H1 (cell line): ENCODE measurements at regions not wholly inside any gene's neighbourhood (a gene's known extent, or its start where the extent isn't known, plus 50 kb on each side); places are given as distances from the start of the nearest gene placed in this dataset.

Source experiments
- CTCF ChIP-seq, 3 experiments: IDR thresholded peaks; 1 replicate in 2 of 3; 2 replicates in 1 of 3; pipeline versions ENCODE4 v1.5.1 to v1.6.1; 2011; ENCODE audit warnings: low read length in 3 of 3, mild to moderate bottlenecking in 3 of 3, inconsistent platforms in 2 of 3, low read depth in 1 of 3, moderate library complexity in 1 of 3; ENCODE audit not compliant: insufficient read depth in 1 of 3; ENCODE audit errors: control extremely low read depth in 1 of 3
- EGR1 ChIP-seq: IDR thresholded peaks from 2 replicates; pipeline ENCODE4 v1.6.1; 2011; ENCODE audit warnings: low read depth, low read length, borderline replicate concordance
- POLR2AphosphoS5 ChIP-seq: IDR thresholded peaks from 2 replicates; pipeline ENCODE4 v1.6.1; 2011; ENCODE audit warnings: low read depth, low read length
- SUZ12 ChIP-seq: fragments of 200-600 bp; sonication (generic); IDR thresholded peaks from 2 replicates; pipeline ENCODE4 v1.6.1; 2012; ENCODE audit warnings: mild to moderate bottlenecking, inconsistent platforms, low read length, moderate library complexity, mixed read lengths
- TBP ChIP-seq: IDR thresholded peaks from 2 replicates; pipeline ENCODE4 v1.6.1; 2011; ENCODE audit warnings: low read depth, low read length, improper control_type of control experiment
- YY1 ChIP-seq: IDR thresholded peaks from 2 replicates; pipeline ENCODE4 v1.6.1; 2011; ENCODE audit warnings: low read depth, mild to moderate bottlenecking, low read length
- TF ChIP-seq, protein P1 (sequence below): fragments of 300-600 bp; sonication (generic); IDR thresholded peaks from 2 replicates; pipeline ENCODE4 v1.7.1; 2012; ENCODE audit warnings: low read length, moderate library complexity, mild to moderate bottlenecking, inconsistent platforms; ENCODE audit not compliant: insufficient replicate concordance

- TF ChIP-seq, protein P1, sequence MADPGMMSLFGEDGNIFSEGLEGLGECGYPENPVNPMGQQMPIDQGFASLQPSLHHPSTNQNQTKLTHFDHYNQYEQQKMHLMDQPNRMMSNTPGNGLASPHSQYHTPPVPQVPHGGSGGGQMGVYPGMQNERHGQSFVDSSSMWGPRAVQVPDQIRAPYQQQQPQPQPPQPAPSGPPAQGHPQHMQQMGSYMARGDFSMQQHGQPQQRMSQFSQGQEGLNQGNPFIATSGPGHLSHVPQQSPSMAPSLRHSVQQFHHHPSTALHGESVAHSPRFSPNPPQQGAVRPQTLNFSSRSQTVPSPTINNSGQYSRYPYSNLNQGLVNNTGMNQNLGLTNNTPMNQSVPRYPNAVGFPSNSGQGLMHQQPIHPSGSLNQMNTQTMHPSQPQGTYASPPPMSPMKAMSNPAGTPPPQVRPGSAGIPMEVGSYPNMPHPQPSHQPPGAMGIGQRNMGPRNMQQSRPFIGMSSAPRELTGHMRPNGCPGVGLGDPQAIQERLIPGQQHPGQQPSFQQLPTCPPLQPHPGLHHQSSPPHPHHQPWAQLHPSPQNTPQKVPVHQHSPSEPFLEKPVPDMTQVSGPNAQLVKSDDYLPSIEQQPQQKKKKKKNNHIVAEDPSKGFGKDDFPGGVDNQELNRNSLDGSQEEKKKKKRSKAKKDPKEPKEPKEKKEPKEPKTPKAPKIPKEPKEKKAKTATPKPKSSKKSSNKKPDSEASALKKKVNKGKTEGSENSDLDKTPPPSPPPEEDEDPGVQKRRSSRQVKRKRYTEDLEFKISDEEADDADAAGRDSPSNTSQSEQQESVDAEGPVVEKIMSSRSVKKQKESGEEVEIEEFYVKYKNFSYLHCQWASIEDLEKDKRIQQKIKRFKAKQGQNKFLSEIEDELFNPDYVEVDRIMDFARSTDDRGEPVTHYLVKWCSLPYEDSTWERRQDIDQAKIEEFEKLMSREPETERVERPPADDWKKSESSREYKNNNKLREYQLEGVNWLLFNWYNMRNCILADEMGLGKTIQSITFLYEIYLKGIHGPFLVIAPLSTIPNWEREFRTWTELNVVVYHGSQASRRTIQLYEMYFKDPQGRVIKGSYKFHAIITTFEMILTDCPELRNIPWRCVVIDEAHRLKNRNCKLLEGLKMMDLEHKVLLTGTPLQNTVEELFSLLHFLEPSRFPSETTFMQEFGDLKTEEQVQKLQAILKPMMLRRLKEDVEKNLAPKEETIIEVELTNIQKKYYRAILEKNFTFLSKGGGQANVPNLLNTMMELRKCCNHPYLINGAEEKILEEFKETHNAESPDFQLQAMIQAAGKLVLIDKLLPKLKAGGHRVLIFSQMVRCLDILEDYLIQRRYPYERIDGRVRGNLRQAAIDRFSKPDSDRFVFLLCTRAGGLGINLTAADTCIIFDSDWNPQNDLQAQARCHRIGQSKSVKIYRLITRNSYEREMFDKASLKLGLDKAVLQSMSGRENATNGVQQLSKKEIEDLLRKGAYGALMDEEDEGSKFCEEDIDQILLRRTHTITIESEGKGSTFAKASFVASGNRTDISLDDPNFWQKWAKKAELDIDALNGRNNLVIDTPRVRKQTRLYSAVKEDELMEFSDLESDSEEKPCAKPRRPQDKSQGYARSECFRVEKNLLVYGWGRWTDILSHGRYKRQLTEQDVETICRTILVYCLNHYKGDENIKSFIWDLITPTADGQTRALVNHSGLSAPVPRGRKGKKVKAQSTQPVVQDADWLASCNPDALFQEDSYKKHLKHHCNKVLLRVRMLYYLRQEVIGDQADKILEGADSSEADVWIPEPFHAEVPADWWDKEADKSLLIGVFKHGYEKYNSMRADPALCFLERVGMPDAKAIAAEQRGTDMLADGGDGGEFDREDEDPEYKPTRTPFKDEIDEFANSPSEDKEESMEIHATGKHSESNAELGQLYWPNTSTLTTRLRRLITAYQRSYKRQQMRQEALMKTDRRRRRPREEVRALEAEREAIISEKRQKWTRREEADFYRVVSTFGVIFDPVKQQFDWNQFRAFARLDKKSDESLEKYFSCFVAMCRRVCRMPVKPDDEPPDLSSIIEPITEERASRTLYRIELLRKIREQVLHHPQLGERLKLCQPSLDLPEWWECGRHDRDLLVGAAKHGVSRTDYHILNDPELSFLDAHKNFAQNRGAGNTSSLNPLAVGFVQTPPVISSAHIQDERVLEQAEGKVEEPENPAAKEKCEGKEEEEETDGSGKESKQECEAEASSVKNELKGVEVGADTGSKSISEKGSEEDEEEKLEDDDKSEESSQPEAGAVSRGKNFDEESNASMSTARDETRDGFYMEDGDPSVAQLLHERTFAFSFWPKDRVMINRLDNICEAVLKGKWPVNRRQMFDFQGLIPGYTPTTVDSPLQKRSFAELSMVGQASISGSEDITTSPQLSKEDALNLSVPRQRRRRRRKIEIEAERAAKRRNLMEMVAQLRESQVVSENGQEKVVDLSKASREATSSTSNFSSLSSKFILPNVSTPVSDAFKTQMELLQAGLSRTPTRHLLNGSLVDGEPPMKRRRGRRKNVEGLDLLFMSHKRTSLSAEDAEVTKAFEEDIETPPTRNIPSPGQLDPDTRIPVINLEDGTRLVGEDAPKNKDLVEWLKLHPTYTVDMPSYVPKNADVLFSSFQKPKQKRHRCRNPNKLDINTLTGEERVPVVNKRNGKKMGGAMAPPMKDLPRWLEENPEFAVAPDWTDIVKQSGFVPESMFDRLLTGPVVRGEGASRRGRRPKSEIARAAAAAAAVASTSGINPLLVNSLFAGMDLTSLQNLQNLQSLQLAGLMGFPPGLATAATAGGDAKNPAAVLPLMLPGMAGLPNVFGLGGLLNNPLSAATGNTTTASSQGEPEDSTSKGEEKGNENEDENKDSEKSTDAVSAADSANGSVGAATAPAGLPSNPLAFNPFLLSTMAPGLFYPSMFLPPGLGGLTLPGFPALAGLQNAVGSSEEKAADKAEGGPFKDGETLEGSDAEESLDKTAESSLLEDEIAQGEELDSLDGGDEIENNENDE: no peak
- TF ChIP-seq TBP (no peak), POLR2AphosphoS5 (no peak), YY1 (no peak), CTCF (IDR thresholded peaks at IDR 0.05; ENCODE audit: control extremely low read depth in 1 of 3, insufficient read depth in 1 of 3, low read depth in 1 of 3, low read length in 3 of 3) (no peak), EGR1 (no peak), SUZ12 (no peak)
- TF ChIP-seq, all 59 proteins: peak for 0
These were observed 805.2 kb downstream of the BCL11B start (continued) for GRCh38 chr14:98466807-98467206.
